HG02885 (cell line): ENCODE measurements at regions not wholly inside any gene's neighbourhood (a gene's known extent, or its start where the extent isn't known, plus 50 kb on each side); places are given as distances from the start of the nearest gene placed in this dataset.

Source experiments
- ATAC-seq: cut with Tn5 transposase; IDR thresholded peaks from one replicate; pipeline ENCODE4 v1.9.1; 2021; ENCODE audit warnings: mild to moderate bottlenecking; ENCODE audit not compliant: unreplicated experiment, poor library complexity

DNA sequence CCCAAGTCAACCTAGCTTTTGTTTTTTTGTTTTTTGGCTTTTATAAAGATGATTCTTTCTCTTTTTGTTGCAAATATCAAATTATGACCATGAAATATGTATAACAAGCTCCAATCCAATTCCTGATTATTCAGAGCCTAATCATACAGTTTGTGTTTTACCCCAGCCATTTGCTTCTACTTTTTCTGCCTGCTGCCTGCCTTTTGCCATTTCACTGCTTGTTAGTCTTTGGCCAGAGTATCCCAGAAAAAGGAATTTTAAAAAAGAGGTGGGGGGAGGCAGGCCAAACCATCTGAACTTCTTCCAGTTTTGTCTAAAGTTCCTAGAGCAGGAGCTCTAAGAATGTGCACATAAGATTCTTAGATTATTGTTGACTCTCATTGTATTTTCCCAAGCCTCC is 211.9 kb upstream of the VRK2 start:
- no peak for ATAC-seq

DNA sequence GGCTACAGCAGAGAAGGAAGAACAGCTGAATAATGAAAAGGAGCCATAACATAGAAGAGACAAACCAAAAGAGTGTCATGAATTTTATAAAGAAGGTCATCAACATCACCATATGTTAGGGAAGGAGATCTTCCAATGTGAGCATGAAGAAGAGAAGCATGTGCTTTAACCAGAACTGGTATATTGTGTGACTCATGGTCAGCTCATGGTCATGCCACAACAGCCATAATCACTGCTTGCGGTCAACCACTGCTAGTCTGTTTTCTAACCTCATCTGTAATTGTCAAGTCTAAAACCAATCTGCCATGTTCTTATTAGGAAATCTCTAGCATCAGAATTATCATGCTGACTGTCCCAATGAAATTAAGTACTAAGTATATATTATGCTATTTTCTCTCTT is 204.1 kb upstream of the VRK2 start:
- ATAC-seq, result peak; percentile 66

DNA sequence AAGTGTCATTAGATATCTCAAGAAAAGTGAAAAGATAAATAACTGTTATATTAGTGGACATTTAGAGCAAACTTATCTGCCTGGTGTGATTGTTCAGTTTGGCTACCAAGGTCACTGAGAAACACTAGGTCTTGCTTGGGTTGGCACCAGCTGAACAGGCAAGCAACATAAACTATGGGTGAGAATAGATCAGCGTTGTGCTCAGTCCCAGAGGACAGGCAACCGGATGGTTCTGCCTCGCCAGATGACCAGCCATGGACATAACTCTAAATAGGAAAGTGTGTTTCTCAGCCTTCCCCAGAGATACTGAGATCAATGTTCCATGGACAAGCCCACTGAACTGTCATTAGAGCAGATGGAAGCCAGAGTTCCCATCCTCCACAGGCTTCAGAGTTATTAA is 203.4 kb upstream of the VRK2 start:
- ATAC-seq, result no peak

DNA sequence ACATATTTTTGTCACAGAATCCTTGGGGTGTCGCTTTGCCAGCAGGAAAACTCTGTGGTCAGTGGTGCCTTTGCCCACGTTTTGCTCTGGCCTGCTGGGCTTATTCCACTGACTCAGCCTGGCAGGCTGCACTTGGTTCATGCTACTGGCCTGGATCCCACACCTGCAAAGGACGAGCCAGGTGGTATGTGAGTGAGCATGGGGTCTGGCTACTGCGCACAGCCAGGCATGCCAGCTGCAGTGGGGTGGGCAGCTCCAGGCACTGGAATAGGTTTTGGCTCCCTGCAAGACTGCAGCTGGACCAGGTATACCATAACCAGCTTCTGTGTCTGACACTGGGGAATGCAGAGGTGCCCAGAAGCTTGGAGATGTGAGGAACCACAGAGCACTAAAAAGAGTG is 197.9 kb upstream of the VRK2 start:
- ATAC-seq, result no peak

DNA sequence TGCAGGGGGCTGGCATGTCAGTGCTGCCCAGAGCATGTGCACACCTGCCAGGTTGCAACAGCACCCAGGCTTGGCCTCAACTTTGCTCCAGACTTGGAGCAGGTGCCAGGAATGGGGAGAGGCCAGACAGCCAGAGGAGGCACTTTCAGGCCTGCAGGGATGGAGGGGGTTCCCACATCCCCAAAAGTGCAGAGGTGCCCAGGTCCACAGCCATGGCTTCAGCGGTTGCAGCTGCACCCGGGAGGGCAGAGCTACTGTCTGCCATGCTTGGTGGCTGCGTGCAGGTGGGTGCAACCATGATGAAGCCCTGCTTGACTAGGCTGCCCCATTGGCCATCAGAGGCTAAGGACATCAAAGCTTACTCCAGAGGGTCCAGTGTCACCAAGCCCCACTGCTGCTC is 196.8 kb upstream of the VRK2 start:
- no peak for ATAC-seq

DNA sequence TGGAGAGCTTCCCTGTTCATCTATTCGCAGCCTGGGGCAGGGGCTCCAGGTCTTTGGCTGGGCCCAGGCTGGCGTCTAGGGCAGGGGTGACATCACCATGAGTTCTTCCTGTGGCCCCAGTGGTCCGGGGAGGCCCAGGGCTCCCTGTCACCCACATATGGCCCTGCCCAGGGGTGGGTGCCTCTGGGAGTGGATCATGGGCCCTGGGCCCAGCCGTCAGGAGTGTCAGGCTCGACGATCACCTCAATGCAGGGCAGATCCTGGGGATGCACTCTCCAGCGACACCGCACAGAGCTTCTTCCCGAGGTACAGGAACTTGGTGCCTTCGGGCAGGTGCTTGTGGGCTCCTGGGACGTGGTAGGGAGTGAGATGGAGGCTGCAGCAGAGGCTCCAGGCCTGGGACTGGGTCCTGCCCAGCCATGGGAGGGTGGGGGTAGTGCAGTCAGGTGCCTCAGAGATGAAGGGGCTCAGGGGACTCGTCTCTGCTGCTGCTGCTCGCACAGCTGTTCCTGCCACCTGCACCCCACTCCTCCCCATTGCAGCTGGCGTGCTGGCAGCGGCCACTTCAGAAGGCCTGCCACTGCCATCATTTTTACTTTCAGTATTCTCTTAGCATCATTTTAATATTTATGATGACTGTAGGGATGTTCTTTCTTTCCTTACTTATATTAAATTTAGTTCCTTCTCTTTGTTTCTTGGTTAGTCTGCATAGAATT is 196.0 kb upstream of the VRK2 start:
- ATAC-seq, result no peak

DNA sequence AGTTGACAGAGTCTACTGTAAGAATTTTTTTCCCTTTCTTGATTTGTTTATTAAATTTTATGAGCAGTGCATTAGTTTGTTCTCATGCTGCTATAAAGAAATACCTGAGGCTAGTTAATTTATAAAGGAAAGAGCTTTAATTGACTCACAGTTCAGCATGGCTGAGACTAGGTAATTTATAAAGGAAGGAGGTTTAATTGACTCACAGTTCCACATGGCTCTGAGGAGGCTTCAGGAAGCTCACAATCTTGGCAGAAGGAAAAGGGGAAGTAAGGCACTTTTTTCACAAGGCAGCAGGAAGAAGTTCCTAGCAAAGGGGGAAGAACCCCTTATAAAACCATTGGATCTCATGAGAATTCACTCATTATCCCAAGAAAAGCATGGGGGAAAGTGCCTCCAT is 191.4 kb upstream of the VRK2 start:
- no peak for ATAC-seq

DNA sequence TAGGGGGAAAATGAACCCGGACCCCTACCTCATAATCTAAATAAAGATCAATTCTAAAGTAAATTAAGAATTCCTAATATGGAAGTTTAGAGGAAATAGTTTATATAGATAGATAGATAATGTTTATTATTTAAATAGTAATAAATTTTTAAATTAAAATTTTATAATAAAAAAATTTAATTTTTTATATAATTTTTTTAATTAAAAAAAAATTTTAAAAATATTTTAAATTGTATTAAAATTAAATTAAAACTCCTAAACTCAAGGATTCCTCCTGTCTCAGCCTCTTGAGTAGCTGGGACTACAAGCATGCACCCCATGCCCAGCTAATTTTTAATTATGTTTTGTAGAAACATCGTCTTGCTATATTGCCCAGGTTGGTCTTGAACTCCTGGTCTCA is 186.9 kb upstream of the VRK2 start:
- no peak for ATAC-seq

DNA sequence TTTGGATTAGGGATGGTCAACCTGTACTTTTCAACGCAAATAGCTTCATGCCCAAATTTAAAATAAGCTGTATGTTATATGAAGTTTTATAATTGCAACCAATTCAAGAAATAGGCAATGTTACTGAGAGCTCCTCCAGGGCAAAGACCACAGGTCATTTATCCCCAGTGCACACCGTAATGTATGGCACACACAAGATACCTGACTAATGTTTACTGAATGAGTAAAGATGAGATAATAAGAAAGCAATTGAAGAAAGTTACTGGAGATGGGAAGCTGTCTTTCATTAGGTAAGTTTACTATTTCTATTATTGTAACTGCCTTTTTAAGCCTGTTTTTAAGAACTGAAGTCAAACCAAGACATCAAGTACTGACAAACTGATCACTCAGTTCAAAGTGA is 184.5 kb upstream of the VRK2 start:
- ATAC-seq, result no peak

DNA sequence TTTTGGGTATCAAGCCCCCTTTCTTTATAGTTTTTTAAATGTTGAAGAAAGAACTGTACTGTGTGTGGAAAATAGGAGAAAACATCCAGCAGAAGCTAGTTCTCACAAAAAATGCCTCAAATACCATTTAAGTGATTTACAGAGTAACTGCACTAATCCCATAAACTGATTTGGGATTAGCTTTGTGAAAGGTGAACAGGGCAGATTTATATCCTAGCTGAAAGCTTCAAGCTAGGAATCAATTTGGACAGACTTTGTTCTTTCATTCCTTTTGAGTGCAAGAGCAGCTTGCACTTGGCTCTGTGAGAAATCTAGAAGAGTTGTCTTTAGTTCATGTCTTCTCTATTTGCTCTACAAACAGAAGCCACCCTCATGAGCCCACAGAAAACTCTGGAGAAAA is 183.9 kb upstream of the VRK2 start:
- no peak for ATAC-seq

DNA sequence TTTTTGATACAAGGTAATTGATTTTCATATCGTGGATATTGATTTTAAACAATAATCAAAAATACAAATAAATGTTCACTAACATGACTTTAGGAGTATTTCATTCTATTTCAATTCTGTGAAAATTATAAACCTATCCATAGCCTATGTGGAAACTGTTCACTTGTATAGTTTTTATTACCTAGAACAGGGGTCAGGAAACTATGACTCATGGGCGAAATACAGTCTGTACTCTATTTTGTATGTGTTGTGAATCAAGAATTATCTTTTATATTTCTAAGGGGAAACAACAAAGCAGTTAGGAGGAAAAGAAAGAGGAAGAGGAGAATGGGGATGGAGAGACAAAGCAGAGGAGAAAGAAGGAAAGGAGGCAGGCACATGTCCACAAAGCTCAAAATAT is 181.7 kb upstream of the VRK2 start:
- no peak for ATAC-seq

DNA sequence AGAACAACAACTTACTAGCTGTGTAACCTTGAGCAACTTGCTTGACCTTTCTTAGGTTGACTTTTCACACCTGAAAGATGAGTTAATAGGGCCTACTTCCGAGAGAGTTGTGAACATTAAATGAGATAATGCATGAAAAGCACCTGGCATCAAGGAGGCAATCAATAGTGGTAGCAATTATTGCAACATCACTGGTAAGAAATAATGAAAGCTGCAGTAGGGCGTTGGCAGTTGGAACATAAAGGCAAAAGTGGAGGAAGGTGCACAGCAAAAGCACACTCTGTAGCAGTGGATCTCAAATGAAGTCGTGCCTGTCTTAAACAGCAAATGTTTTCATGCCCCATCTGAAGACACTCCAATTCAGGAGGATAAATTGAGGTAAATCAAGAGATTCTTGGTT is 178.9 kb upstream of the VRK2 start:
- ATAC-seq, result no peak

DNA sequence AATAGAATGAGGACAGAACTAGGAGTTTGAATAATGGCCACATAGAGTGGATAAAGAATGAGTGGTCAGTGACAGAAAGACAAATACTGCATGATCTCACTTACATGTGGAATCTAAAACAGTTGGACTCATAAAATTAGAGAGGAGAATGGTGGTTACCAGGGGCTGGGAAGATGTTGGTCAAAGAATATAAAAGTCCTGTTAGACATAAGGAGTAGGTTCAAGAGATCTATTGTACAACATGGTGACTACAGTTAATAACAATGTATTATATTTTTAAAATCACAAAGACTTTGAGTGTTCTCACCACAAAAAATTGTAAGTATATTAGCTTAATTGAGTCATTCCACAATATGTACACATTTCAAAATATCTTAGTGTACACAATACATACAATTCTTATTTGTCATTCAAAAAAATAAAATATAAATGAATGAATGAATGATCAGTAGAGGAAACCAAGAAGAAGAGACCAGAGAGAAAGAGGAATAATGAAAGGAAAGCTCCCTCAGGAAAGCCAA is 177.9 kb upstream of the VRK2 start:
- ATAC-seq, result no peak

DNA sequence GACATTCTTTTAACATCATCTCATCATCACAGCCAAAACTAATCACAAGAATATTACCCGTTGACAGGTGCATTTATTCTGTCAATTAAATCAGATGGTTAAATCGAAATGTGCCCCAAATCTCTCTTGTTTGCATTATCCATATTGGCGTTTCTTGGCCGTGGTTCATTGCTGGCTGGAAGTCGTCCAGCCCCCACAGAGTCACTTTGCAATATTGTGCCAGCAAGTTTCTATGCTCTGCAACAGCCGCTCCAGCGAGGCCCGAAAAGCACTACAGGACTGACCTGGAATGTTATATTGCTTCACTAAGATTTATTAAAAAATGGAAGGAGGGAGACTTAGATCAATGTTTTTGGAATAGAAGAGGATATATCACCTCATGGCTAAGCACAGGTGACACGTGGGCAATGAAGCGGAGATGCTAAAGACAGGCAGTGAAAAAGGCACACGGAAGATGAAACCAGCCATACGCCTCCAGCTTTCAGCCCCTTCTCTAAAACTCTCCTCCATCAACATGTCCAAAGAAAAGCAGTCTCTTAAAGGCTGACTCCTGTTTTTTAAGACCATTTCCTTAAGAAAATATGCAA is 176.8 kb upstream of the VRK2 start:
- no peak for ATAC-seq

DNA sequence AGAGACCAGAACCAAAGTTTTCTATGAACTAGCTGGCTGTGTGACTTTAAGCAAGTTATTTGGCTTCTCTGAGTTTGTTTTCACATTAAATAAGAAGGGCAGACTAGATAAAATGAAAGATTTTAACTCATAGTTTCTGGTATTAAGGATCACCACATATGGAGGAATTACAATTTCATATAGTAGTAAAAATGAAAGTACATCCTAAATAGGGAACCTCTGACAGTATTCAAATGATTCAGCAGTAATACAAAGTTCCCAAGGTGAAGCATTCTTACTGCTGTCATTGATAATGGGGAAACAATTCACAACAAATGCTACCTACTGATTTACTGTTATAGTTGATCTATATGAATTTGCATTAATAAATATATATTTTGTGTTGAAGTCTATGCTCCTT is 170.3 kb upstream of the VRK2 start:
- peak; percentile 78 for ATAC-seq

DNA sequence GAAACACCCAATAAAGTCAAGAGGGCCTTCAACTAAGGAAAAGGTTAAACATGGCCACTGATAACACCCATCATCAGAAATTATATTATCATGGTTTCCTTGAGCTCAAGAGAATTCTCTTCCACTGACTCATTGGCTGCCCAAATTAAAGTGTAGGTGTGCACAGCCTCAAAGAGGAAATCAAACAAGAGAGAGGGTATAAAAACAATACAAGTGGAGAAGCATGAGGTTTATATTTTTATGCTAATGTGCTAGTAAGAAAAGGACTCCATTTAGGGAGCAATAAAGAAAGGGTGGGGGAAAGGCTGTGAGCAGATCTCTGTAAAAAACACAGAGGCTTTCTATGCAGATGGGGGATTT is 168.8 kb upstream of the VRK2 start:
- no peak for ATAC-seq

DNA sequence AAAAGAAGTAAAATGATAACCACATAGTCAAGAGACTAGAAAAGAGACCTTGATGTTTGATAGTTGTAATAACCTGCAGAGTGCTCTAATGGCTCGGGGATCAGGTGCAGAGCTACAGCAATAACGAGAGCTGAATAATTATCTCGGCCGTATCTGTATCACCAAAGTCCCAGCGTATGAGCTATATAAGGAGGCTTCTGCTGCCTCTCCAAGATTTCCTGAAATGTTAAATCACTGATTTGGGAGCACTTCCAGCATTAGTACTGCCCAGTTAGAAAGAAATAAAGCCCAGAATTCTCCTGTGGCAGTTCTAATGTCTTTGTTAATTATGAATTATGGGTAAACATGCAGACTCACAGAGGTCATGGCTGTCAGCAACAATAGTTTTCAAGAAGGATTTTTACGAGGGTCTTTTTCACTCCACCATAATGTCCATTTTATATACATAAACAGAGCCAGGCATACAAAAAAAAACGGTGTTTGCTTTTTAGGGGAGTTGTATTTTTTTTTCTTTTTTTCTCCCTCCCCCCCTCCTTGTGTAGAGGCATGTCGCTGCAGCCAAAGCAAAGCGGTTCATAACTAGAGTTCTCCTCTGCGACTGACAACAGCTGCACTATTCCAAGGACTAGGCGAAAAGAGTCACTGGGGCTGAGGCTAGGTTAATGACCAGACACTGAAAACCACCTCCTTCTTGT is 168.3 kb upstream of the VRK2 start:
- ATAC-seq, result no peak

DNA sequence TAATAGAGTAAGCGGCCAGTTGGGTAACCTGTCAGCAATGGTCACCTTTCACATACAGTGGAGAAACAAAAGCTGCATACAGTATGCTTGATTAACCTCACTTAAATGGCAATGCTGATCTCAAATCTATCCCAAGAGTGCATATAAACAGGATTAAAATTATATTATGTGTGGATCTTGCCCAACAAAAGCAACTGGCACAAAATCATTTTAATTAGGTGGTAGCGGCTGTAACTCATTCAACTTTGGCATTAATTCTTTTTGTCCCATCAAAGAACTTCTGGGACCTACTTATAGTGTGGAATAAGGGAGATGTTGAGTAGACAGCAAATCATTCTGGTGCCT is 167.8 kb upstream of the VRK2 start:
- ATAC-seq, result no peak

DNA sequence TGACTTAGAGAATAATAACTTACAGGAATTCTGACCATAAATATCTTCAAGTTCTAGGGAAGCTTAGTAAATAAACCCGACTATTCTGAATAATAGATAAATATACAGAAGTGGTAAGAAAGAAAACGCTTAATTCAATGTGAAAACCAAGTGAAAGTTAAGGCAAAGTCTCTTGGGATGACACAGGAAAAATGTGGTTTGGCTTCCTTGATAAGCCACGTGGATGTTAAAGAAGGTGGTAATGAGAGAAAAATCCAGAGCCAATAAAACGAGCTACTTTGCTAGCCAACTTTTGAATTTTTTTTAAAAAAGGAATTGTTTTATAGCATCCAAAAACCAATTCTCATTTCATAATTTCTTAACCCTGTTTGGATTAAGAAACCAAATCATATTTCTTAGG is 166.2 kb upstream of the VRK2 start:
- no peak for ATAC-seq

DNA sequence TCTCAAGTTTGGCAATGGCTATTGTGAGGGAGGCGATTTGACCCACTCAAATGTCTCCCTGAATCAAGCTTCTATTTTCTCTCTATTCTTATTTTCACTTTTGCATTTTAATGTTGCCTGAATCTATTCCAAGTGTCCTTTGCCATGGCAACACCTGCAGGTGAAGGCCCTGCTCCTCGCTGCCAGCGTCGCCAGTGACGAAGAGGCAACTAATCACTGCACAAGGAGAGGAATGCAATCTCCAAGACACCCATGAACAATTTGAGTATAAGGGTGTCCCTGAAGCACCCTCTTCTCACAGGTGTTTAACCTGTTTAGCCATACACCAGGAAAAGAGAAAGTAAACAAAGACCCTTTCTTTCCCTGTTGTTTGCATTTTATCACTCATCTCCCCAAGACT is 165.6 kb upstream of the VRK2 start:
- no peak for ATAC-seq

DNA sequence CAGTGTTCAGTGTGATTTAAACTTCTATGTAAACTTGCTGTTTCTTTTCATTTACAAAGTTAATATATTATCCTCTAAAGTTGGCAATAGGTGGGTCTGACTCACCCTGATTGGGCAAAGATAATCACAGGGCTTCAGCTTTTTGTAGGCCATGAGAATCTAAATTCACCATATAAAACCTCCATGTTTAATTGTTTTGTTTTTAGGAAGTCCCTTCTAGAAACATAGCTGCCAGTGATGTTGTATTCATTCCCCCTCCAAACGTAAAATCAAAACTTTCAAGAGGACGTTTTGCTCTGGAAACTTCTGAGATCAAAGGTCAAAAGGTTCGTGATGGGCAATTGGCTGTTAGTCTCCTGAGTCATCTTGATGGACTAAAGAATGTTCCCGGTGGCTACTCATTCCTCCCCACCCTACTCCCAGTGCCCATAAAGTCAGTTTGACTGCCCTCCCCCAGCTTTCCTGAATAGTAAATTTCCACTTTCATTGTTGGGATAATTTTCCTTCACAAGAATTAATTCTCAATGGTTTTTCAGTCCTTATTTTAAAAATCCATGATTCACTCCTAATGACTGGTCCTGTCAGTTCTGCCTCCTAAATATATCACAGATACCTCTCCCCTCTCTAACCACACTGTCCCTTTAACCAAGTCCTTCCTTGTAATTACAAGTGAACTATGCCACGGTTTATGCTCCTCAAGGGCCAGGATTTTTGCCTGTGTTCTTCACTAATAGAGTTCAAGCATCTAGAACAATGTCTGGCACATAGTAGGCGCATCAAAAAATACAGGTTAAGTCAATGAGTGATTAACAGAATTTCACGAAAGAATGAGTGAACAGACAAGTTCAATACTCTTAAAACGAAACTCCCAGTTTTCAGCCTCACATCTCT is 164.4 kb upstream of the VRK2 start:
- ATAC-seq, result no peak
